NOMO-1 treated with DMSO at 0.1 percent for 48 hours (cell line): ENCODE measurements at regions not wholly inside any gene's neighbourhood (a gene's known extent, or its start where the extent isn't known, plus 50 kb on each side); places are given as distances from the start of the nearest gene placed in this dataset.

Experiments
- DNase-seq: peaks from one replicate; lab custom pipeline; 2025; ENCODE audit not compliant: unreplicated experiment; lab: John Stamatoyannopoulos, UW

- no peak for DNase-seq
These were observed 67.6 kb upstream of the ANKFN1 start for GRCh38 chr17:56085576-56086267.

GRCh38 chr17:56087199-56087598 lies 66.1 kb upstream of the ANKFN1 start:
- no peak for DNase-seq

GRCh38 chr17:56096026-56096810 lies 57.1 kb upstream of the ANKFN1 start:
- no peak for DNase-seq

DNA sequence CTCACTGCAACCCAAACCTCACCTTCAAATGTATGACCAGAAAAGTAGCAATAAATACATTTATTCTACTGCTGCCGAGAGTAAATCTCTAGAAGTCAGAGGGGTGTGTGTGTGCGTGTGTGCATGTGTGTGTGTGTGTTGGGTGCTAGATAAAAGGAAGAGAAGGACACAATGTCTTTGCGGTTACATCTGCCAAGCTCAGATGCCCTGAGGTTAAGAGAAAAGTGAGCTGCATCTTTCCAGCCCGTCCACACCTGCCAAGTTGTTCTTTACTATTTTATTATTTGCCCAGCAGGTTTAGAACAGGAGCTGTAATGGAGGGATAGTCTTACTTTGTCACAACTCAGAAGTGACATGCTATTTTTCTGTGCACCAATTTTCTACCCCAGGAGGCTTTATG lies 54.5 kb upstream of the ANKFN1 start:
- DNase-seq: no peak

DNA sequence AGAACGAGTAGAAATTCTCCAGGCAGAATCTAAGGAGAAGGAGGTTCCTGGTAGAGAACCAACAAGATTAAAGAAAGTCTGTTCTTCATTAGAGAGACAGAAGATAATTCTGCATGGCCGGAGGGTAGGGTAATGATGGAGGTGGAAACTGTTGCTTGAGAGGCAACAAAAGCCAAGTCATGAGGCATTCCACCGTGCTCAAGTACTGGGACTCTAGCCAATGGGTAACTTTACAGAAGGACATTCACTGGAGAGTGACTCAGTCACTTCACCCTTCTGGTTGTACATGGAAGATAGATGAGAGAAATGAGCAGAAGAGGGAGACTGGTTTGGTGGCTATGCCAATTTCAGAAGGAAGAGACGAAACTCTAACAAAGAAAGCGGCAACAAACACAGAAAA lies 53.6 kb upstream of the ANKFN1 start:
- no peak for DNase-seq
